HepG2 (cell line): ENCODE measurements at regions not wholly inside any gene's neighbourhood (a gene's known extent, or its start where the extent isn't known, plus 50 kb on each side); places are given as distances from the start of the nearest gene placed in this dataset.

Experiments used
- ATAC-seq: fragments of 200-7000 bp; cut with Tn5 transposase; 3 replicates; pipeline ENCODE4 v1.9.1; 2020; ENCODE audit warnings: mild to moderate bottlenecking, moderate library complexity
- BruUV-seq: library from RNA; stranded (reverse); fragments of 400-500 nt; replicated peaks from 2 replicates; lab custom pipeline; 2021; lab: Mats Ljungman, UMichigan
- CTCF ChIA-PET: fragments of 300-600 bp; formaldehyde crosslinking; extraction: SDS; loops from one replicate; lab custom pipeline; 2021; ENCODE audit warnings: low total read pairs, inconsistent platforms, low intra/inter-chr PET ratio; lab: Yijun Ruan, JAX
- POLR2A ChIA-PET: fragments of 350-600 bp; sonication (Branson Sonifier 250); formaldehyde crosslinking; loops from one replicate; lab custom pipeline; 2020; ENCODE audit warnings: antibody characterized with exemption, inconsistent platforms; lab: Yijun Ruan, JAX
- DNase-seq: peaks from one replicate; pipeline ENCODE4 v3.0.0-alpha.2; 2015; ENCODE audit warnings: low spot score
- FAIRE-seq: peaks from 3 replicates; lab custom pipeline; 2011; peaks lifted over from hg19 to GRCh38; lab: Jason Lieb, UNC
- H2AFZ ChIP-seq: one replicate; pipeline ENCODE4 v1.6.1; 2011; ENCODE audit warnings: low read length, inconsistent platforms
- H3K27ac ChIP-seq: fragments of 300-600 bp; 3 replicates; pipeline ENCODE4 v1.8.0; 2011; ENCODE audit warnings: mixed run types, mild to moderate bottlenecking, mixed read lengths, low read length, inconsistent platforms; ENCODE audit not compliant: insufficient read depth; ENCODE audit errors: extremely low read length
- H3K27me3 ChIP-seq, 2 experiments: fragments of 200-600 bp in 1 of 2; 2 replicates in 1 of 2; 3 replicates in 1 of 2; pipeline versions ENCODE4 v1.6.0 to v1.8.0; 2011; ENCODE audit warnings: low read length in 2 of 2, mild to moderate bottlenecking in 2 of 2, moderate library complexity in 2 of 2, inconsistent platforms in 1 of 2; ENCODE audit not compliant: insufficient read depth in 2 of 2, control insufficient read depth in 1 of 2
- H3K36me3 ChIP-seq, 2 experiments: fragments of 200-600 bp in 1 of 2; replicated peaks in 1 of 2; 2 replicates in 1 of 2; 3 replicates in 1 of 2; pipeline versions ENCODE4 v1.5.1 to v1.8.0; 2011; ENCODE audit warnings: low read length in 2 of 2, inconsistent platforms in 1 of 2; ENCODE audit not compliant: insufficient read depth in 2 of 2, control insufficient read depth in 1 of 2
- H3K4me1 ChIP-seq: 2 replicates; pipeline ENCODE4 v1.5.1; 2012; ENCODE audit warnings: low read length, inconsistent platforms; ENCODE audit not compliant: insufficient read depth
- H3K4me2 ChIP-seq: 2 replicates; pipeline ENCODE4 v1.6.0; 2011; ENCODE audit warnings: low read depth, low read length, inconsistent platforms
- H3K4me3 ChIP-seq, 3 experiments: fragments of 200-600 bp in 1 of 3; sonication (generic), shearing (Covaris generic) in 1 of 3; replicated peaks in 1 of 3; 2 replicates each; pipeline ENCODE4 v1.5.1; 2011 to 2016; ENCODE audit warnings: low read length in 3 of 3, inconsistent platforms in 2 of 3, low read depth in 2 of 3, mild to moderate bottlenecking in 2 of 3, control low read depth in 1 of 3, mixed read lengths in 1 of 3; ENCODE audit not compliant: insufficient read depth in 1 of 3
- H3K79me2 ChIP-seq: one replicate; pipeline ENCODE4 v1.6.1; 2011; ENCODE audit warnings: low read length, inconsistent platforms; ENCODE audit not compliant: insufficient read depth
- H3K9ac ChIP-seq: 2 replicates; pipeline ENCODE4 v1.6.0; 2011; ENCODE audit warnings: mild to moderate bottlenecking, low read depth, low read length, inconsistent platforms; ENCODE audit not compliant: insufficient read depth
- H3K9me3 ChIP-seq: 2 replicates; pipeline ENCODE4 v1.5.1; 2012; ENCODE audit warnings: mild to moderate bottlenecking, low read length
- H4K20me1 ChIP-seq: 2 replicates; pipeline ENCODE4 v1.6.0; 2011; ENCODE audit warnings: inconsistent platforms, mild to moderate bottlenecking, low read length, moderate library complexity; ENCODE audit not compliant: insufficient read depth
- ETS1 ChIP-seq: sonication (generic); formaldehyde crosslinking; IDR thresholded peaks from 2 replicates; pipeline ENCODE4 v1.4.0; 2020; ENCODE audit warnings: missing genetic modification reagents
- JARID2 ChIP-seq: sonication (generic); formaldehyde crosslinking; IDR thresholded peaks from 2 replicates; pipeline ENCODE4 v1.8.1; 2023; ENCODE audit warnings: missing genetic modification reagents, inconsistent platforms; ENCODE audit not compliant: insufficient replicate concordance
- MED8 ChIP-seq: sonication (generic); formaldehyde crosslinking; IDR thresholded peaks from 2 replicates; pipeline ENCODE4 v1.8.1; 2023; ENCODE audit warnings: mild to moderate bottlenecking, missing genetic modification reagents; ENCODE audit not compliant: insufficient replicate concordance
- PHF8 ChIP-seq: sonication (generic); formaldehyde crosslinking; IDR thresholded peaks from 2 replicates; pipeline ENCODE4 v1.5.0; 2020; ENCODE audit warnings: missing genetic modification reagents
- ZGPAT ChIP-seq: IDR thresholded peaks from 2 replicates; pipeline ENCODE4 v1.6.1; 2016; ENCODE audit warnings: mild to moderate bottlenecking
- ZSCAN5A ChIP-seq: sonication (generic); formaldehyde crosslinking; IDR thresholded peaks from 2 replicates; pipeline ENCODE4 v1.8.0; 2022; ENCODE audit warnings: mild to moderate bottlenecking, missing genetic modification reagents, borderline replicate concordance
- WGBS: methylation state at CpG from one replicate; pipeline ENCODE4 v1.1.6; 2017; ENCODE audit warnings: low lambda C conversion rate; 5-methylcytosine and 5-hydroxymethylcytosine counted together
- in situ Hi-C: cut with HindIII; loops from 2 replicates; pipeline ENCODE4 v1.10.0; 2017; ENCODE audit warnings: low pct_unique_long_range_greater_than_20kb; ENCODE audit not compliant: extremely low pct_ligation_motif_present
- intact Hi-C: fragments of 100-400 bp; cut with micrococcal nuclease; formaldehyde crosslinking; loops from one replicate; pipeline ENCODE4 v1.10.0; 2022; ENCODE audit not compliant: unreplicated experiment

GRCh38 chr4:85218756-85219155 is 252.3 kb upstream of the WDFY3 start:
- Histone ChIP-seq H3K4me3 (no peak overlapping the region), H3K9ac (no peak overlapping the region), H3K27me3 (no peaks in the 10 kb centered on the region), H4K20me1 (no peaks in the 10 kb centered on the region), H3K27ac (no peak overlapping the region), H2AFZ (no peak overlapping the region), H3K36me3 (no peaks in the 10 kb centered on the region), H3K79me2 (no peaks in the 10 kb centered on the region), H3K9me3 (peaks cover 41% of the 10 kb centered on the region), H3K4me1 (no peaks in the 10 kb centered on the region), H3K4me2 (no peak overlapping the region)
- DNase-seq = no peak
- intact Hi-C loops = no loop called here
- ChIA-PET POLR2A (no interaction called here), CTCF (no interaction called here)
- no peak for TF ChIP-seq ZGPAT (CRISPR knock-in tag)
- no peak for TF ChIP-seq ZSCAN5A (CRISPR knock-in tag)
- TF ChIP-seq PHF8 = no peak
- TF ChIP-seq JARID2 = no peak
- TF ChIP-seq ETS1 (CRISPR knock-in tag) = no peak
- TF ChIP-seq MED8 (CRISPR knock-in tag) = no peak
- 5% methylated on average over 1 of the region's 1 CpG for WGBS
- BruUV-seq = no TSS peak
- no peak for FAIRE-seq
- in situ Hi-C loops = no loop called here
- no peak for ATAC-seq
